Astrocyte of the spinal cord (primary cell): ENCODE measurements at regions not wholly inside any gene's neighbourhood (a gene's known extent, or its start where the extent isn't known, plus 50 kb on each side); places are given as distances from the start of the nearest gene placed in this dataset.

Experiments used
- DNase-seq: peaks from one replicate; pipeline ENCODE4 v3.0.0; 2011; ENCODE audit warnings: low read depth, low spot score
- H3K4me3 ChIP-seq: 2 replicates; pipeline ENCODE4 v1.5.1; 2011; ENCODE audit warnings: low read depth, mild to moderate bottlenecking, low read length, moderate library complexity
- CTCF ChIP-seq: IDR thresholded peaks from 2 replicates; pipeline ENCODE4 v1.5.1; 2012; ENCODE audit warnings: low read depth, mild to moderate bottlenecking, low read length, inconsistent platforms
- in situ Hi-C: cut with HindIII; loops from 2 replicates; pipeline ENCODE4 v1.10.0; 2017; ENCODE audit warnings: low sequenced_read_pairs

DNA sequence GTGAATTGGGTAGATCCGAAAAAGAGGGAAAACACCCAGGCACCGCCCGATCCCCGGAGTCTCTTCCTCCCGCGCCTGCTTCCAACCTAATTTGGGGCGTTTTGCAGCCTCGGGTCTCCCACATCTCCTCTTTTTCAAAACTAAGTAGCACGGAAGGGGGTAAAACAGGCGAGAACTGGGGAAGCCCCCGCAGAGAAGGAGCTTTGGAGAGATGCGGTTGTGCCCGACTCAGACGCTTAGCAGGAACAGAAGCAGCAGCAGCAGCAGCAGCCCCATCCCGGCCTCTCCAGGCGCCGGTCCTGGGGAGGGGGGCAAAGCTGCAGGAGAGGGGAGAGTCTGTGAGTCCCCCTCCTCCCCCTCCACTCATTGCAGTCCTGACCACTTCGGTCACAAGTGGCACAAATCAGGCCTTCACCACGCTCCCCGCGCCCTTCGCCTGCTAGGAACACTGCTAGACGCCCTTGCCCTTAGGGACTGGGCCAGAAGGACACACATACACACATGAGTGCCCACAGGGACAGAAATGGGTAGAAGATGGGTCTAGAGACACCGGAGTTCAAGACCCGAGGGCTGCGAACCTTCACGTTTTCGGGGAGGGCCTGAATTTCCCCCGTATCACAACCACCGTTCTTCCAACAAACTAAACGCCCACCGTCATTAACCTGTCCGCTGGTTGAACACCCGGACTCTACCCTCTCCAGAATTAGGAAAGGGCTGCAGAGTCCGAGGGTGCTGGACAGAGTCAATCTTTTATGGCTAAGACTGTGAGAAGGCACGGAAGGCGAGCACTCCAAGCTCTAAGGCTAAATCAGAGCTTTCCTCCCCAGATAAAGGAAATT is 98.3 kb upstream of the HSD17B12 start:
- in situ Hi-C loops: no loop called here
- no peak for DNase-seq
- TF ChIP-seq CTCF: no peak
- no peak overlapping the region for H3K4me3 ChIP-seq

GRCh38 chr11:43582863-43583462 is 97.6 kb upstream of the HSD17B12 start:
- H3K4me3 ChIP-seq: no peak overlapping the region
- no peak for DNase-seq
- TF ChIP-seq CTCF: no peak
- in situ Hi-C loops: no loop called here

GRCh38 chr11:43583548-43583947 is 97.0 kb upstream of the HSD17B12 start:
- in situ Hi-C loops: no loop called here

DNA sequence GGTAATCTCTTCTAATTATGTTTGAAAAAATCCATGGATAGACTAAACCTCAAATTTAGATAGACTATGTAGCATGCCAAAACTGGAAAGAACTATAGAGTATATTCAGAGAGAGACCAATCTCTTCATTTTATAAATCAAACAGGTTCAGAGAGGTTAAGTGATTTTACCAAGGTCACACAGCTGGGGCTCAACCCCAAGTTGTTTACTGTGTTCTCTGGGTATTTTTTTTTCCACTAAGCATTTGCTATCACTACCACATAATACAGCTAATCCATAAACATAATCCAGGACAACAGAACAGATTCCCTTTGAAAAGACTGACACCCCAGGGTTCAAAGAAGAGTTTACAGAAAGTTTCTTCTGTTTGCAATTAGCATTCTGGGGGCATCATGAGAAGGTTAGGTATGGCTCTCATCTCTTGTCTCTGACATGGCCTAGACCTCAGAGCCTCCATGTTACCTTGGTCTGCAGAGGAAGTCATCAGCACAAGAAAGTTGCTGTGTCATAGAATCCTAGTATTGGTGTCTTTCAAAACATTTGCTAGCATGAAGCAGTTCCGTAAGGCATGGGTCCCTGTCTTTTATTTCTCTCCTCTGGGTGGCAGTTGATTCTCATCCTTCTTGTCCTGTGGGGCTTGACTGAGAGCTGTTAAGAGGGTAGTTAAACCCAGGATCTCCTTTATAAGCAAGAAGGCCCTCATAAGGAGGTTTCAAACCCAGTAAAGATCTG is 94.5 kb upstream of the HSD17B12 start:
- no peak overlapping the region for H3K4me3 ChIP-seq
- in situ Hi-C loops: no loop called here
- no peak for DNase-seq
- no peak for TF ChIP-seq CTCF

More at GRCh38 chr11:43583548-43583947, 97.0 kb upstream of the HSD17B12 start:
- no peak for TF ChIP-seq CTCF
- no peak overlapping the region for H3K4me3 ChIP-seq
- DNase-seq: no peak

GRCh38 chr11:43589601-43590250 is 90.8 kb upstream of the HSD17B12 start:
- in situ Hi-C loops: no loop called here
- no peak for TF ChIP-seq CTCF
- H3K4me3 ChIP-seq: no peak overlapping the region
- no peak for DNase-seq

GRCh38 chr11:43601511-43601910 is 79.0 kb upstream of the HSD17B12 start:
- in situ Hi-C loops: no loop called here
- H3K4me3 ChIP-seq: no peak overlapping the region
- TF ChIP-seq CTCF: no peak
- DNase-seq: no peak
